ENCODE measurements at regions not wholly inside any gene's neighbourhood (a gene's known extent, or its start where the extent isn't known, plus 50 kb on each side); places are given as distances from the start of the nearest gene placed in this dataset.
"Not testable (repeated sequence)": the region's sequence is repeated elsewhere in the genome, so short reads cannot be mapped to it uniquely, and the experiment has no call there.

DNA sequence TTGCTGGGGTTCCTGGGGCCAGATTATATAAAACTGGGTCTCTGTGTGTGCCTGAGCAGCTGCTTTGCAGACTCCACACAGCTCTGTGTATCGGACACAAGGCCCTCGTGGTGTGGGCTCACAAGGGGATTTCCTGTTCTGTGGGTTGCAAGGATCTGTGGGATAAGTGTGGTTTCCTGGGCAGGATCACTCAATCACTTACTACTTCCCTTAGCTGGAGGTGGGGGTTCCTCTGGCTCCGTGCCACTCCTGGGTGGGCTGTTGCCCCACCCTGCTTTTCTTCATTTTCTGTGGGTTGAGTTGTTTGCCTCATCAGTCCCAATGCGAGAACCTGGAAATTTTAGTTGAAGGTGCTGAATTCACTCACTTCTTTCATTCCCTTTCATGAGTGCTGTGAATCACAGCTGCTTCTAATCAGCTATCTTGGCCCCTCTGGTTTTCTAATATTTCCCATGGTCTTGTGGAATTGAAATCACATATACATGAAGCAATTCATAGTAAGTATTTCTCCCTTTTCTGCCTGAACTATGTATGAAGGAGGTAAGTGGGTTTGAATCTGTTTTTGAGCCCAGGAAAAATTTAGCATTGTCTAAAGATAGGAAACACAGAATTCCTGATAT is 196.3 kb downstream of the DCDC2C start:
- Histone ChIP-seq H3K27me3 (ENCODE audit: insufficient read depth, low read depth, severe bottlenecking) (no peaks in the 10 kb centered on the region), H3K36me3 (no peaks in the 10 kb centered on the region), H3K9me3 (ENCODE audit: severe bottlenecking) (no peaks in the 10 kb centered on the region), H3K27ac (no peak overlapping the region), H3K4me3 (ENCODE audit: low read depth, low read length) (no peak overlapping the region)
- TF ChIP-seq, protein P1, sequence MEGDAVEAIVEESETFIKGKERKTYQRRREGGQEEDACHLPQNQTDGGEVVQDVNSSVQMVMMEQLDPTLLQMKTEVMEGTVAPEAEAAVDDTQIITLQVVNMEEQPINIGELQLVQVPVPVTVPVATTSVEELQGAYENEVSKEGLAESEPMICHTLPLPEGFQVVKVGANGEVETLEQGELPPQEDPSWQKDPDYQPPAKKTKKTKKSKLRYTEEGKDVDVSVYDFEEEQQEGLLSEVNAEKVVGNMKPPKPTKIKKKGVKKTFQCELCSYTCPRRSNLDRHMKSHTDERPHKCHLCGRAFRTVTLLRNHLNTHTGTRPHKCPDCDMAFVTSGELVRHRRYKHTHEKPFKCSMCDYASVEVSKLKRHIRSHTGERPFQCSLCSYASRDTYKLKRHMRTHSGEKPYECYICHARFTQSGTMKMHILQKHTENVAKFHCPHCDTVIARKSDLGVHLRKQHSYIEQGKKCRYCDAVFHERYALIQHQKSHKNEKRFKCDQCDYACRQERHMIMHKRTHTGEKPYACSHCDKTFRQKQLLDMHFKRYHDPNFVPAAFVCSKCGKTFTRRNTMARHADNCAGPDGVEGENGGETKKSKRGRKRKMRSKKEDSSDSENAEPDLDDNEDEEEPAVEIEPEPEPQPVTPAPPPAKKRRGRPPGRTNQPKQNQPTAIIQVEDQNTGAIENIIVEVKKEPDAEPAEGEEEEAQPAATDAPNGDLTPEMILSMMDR (IDR thresholded peaks at IDR 0.05; ENCODE audit: low read depth, low read length), result no peak
- no peak for DNase-seq

DNA sequence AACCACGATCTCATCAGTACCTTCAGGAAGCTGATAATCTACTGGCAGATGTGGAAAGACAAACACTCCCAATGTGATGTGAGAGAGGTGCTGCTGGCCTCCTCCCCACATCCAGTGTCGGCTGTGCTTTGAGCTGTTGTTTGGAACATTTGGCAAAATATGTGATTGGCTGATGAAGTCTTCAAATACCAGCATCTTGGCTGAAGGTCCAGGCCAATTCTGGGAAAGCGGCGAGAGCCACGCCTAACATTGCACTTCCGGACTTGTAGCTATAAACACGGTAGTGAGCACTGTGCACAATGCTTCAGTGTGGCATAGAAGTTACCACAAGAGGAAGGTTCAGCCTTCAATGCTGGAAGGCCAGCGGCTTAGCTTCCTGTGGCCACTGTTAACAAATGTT is 198.8 kb downstream of the DCDC2C start:
- TF ChIP-seq, protein P1 (IDR thresholded peaks at IDR 0.05; ENCODE audit: low read depth, low read length), result no peak
- DNase-seq, result no peak
- no peaks in the 10 kb centered on the region for H3K36me3 ChIP-seq
- no peak overlapping the region for H3K27ac ChIP-seq
- H3K4me3 ChIP-seq (ENCODE audit: low read depth, low read length), result no peak overlapping the region
- H3K27me3 ChIP-seq (ENCODE audit: insufficient read depth, low read depth, severe bottlenecking), result no peaks in the 10 kb centered on the region
- no peaks in the 10 kb centered on the region for H3K9me3 ChIP-seq (ENCODE audit: severe bottlenecking)

DNA sequence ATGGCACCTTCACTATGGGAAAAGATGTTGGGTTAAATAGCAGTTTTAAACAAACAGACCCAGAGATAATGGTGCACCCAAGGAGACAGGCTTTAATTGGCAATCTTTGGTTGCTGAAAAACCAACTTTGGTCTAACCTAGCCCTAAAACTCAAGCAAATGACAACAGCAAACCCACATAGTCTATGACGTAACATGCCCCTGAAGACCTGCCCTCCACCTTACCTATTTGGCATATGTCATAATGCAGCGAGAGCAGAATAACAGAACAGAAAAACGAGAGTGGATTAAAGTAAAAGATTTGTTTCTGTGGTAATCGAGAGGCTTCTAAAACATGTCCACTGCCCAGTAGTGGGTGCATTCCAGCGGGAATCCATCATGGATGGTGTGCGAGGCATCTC is 200.7 kb downstream of the DCDC2C start:
- Histone ChIP-seq H3K36me3 (no peaks in the 10 kb centered on the region), H3K27me3 (ENCODE audit: insufficient read depth, low read depth, severe bottlenecking) (no peaks in the 10 kb centered on the region), H3K4me3 (ENCODE audit: low read depth, low read length) (no peak overlapping the region), H3K27ac (no peak overlapping the region), H3K9me3 (ENCODE audit: severe bottlenecking) (peaks cover 15% of the 10 kb centered on the region)
- no peak for DNase-seq
- TF ChIP-seq, protein P1 (IDR thresholded peaks at IDR 0.05; ENCODE audit: low read depth, low read length), result no peak

DNA sequence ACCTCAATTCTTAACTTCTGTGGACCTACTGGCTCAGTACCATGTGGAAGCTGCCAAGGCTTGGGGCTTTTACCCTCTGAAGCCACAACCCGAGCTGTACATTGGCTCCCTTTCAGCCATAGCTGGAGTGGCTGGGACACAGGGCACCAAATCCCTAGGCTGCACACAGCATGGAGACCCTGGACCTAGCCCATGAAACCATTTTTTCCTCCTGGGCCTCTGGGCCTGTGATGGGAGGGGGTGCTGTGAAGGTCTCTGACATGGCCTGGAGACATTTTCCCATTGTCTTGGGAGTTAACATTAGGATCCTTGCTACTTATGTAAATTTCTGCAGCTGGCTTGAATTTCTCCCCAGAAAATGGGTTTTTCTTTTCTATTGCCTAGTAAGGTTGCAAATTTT is 205.1 kb downstream of the DCDC2C start:
- H3K27me3 ChIP-seq (ENCODE audit: insufficient read depth, low read depth, severe bottlenecking); H3K36me3 ChIP-seq; DNase-seq; H3K4me3 ChIP-seq (ENCODE audit: low read depth, low read length); H3K27ac ChIP-seq: not testable (repeated sequence)
- peaks cover 17% of the 10 kb centered on the region for H3K9me3 ChIP-seq (ENCODE audit: severe bottlenecking)

- no peaks in the 10 kb centered on the region for H3K36me3 ChIP-seq
- TF ChIP-seq, protein P1 (IDR thresholded peaks at IDR 0.05; ENCODE audit: low read depth, low read length), result no peak
Observed at GRCh38 chr2:3911882-3912455, 208.6 kb downstream of the DCDC2C start.

GRCh38 chr2:3913166-3913565 is 209.8 kb downstream of the DCDC2C start:
- H3K27me3 ChIP-seq (ENCODE audit: insufficient read depth, low read depth, severe bottlenecking), result no peaks in the 10 kb centered on the region
- H3K4me3 ChIP-seq (ENCODE audit: low read depth, low read length), result no peak overlapping the region
- TF ChIP-seq, protein P1 (IDR thresholded peaks at IDR 0.05; ENCODE audit: low read depth, low read length), result no peak
- DNase-seq, result no peak
- peaks cover 9% of the 10 kb centered on the region for H3K9me3 ChIP-seq (ENCODE audit: severe bottlenecking)
- no peak overlapping the region for H3K27ac ChIP-seq
- no peaks in the 10 kb centered on the region for H3K36me3 ChIP-seq

More at GRCh38 chr2:3911882-3912455, 208.6 kb downstream of the DCDC2C start:
- no peak overlapping the region for H3K4me3 ChIP-seq (ENCODE audit: low read depth, low read length)
- no peaks in the 10 kb centered on the region for H3K27me3 ChIP-seq (ENCODE audit: insufficient read depth, low read depth, severe bottlenecking)
- DNase-seq, result no peak
- H3K27ac ChIP-seq, result no peak overlapping the region
- peaks cover 17% of the 10 kb centered on the region for H3K9me3 ChIP-seq (ENCODE audit: severe bottlenecking)

Measured in WERI-Rb-1 (cell line).